ENCODE measurements at regions not wholly inside any gene's neighbourhood (a gene's known extent, or its start where the extent isn't known, plus 50 kb on each side); places are given as distances from the start of the nearest gene placed in this dataset.

DNA sequence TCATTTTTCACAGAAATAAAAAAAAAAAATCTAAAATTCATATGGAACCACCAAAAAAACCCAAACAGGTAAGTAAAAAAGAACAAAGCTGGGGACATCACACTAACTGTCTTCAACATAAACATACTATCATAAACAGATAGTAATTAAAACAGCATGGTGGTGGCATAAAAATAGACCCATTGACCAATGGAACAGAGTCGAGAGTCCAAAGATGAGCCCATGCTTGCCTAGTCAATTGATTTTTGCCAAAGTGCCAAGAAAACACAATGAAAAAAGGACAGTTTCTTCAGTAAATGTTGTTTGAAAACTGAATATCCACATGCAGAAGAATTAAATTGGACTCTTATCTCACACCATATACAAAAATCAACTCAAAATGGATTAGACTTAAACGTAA lies 513.2 kb upstream of the PHF14 start:
- TF ChIP-seq CTCF (IDR thresholded peaks at IDR 0.05; ENCODE audit: borderline replicate concordance, extremely low read depth, low read length, poor library complexity, severe bottlenecking) (no peak), EZH2 (IDR thresholded peaks at IDR 0.05; ENCODE audit: borderline replicate concordance, low read depth, low read length, severe bottlenecking) (no peak)
